ENCODE measurements at regions not wholly inside any gene's neighbourhood (a gene's known extent, or its start where the extent isn't known, plus 50 kb on each side); places are given as distances from the start of the nearest gene placed in this dataset.
A peak's percentile ranks its signal among the peaks of the same experiment; 100 is the strongest.

DNA sequence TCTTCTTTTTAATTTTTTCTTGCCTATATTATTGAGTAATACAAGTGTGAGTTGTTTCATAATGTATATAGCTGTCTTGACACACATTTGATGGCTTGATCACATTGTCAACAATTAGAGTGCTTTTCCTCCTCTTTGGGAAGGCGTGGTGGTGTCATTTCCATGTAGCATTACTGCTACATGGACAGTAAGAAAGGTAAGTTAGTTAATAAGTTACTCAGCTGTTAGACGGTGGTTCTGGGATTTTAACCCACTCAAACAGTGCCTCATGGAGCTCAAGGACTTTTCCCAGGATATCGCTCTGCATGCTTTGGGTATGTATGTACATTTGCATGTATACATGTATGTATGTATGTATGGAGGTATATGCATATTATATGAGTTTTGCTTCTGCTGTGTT is 94.6 kb downstream of the HAPSTR1 start:
- DNase-seq (ENCODE audit: low read depth): no peak

DNA sequence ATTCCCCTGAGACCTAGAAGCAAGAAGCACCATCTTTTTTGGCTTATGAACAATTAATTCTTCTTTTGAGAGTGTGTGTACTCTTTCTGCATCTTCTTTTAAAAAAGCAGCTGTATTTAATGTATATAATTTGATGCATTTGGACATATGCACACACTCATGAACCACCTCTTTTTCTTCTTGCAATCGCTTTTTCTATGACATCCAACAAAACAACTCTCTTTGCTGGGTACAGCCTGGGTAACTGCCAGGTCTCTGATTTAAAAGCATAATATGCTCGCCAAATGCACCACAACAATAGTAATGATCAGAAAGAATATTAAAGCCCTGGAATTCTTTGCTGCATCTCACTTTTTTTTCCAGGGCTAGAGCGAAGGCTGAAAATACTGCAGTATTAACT is 97.3 kb downstream of the HAPSTR1 start:
- no peak for DNase-seq (ENCODE audit: low read depth)

DNA sequence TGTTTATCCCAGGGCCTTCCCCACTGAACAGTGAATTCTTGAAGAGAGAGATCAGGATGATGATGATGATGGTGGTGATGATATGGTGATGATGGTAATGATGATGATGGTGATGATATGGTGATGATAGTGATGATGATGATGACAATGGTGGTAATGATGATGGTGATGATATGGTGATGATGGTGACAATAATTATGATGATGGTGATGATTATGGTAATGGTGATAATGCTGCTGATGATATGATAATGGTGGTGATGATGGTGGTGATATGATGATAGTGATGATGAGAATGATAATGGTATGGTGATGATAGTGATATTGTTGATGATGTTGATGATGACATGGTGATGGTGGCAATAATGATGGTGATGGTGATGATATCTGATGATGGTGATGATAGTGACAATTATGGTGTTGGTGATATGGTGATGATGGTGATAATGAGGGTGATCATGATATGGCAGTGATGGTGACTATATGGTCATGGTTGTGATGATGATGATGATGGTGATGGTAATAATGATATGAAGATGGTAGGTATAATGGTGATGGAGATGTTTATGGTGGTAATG is 99.9 kb downstream of the HAPSTR1 start:
- no peak for DNase-seq (ENCODE audit: low read depth)

DNA sequence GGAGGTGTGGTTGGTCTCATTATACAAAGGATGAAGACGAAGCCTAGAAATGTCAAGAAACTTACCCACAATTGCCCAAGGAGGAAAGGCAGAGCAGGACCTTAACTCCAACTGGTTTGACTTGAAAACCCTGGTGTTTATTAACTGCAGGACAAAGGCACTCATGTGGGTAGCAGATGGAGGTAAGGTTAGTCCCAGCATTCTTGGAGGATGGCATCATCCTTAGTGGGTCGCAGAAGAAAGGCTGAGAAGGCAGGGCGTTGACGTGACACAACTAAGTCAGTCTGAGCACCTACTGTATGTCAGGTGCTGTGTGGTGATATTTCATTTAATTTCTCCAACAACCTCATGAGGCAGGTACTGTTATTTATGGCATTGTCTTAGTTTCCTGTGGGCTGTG is 101.3 kb downstream of the HAPSTR1 start:
- DNase-seq (ENCODE audit: low read depth): peak; percentile 27

DNA sequence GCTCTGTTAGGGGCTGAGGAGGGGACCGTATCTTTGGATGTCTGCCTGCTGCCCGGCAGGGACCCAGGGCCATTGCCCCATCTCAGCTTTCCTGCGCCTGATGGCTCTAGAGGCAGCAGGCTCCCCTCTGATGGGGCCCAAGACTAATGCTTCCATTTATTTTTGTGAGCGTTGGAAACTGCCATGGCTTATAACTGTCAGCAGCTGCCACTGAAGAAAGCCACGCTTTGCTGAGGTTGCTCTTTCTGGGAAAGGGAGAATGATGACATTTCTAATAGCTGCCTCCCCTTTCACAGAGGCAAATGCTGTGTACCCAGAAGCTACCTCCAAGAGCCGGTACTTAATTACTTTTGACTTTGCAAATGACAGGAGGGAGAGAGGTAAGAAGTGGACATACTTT is 103.8 kb downstream of the HAPSTR1 start:
- no peak for DNase-seq (ENCODE audit: low read depth)

DNA sequence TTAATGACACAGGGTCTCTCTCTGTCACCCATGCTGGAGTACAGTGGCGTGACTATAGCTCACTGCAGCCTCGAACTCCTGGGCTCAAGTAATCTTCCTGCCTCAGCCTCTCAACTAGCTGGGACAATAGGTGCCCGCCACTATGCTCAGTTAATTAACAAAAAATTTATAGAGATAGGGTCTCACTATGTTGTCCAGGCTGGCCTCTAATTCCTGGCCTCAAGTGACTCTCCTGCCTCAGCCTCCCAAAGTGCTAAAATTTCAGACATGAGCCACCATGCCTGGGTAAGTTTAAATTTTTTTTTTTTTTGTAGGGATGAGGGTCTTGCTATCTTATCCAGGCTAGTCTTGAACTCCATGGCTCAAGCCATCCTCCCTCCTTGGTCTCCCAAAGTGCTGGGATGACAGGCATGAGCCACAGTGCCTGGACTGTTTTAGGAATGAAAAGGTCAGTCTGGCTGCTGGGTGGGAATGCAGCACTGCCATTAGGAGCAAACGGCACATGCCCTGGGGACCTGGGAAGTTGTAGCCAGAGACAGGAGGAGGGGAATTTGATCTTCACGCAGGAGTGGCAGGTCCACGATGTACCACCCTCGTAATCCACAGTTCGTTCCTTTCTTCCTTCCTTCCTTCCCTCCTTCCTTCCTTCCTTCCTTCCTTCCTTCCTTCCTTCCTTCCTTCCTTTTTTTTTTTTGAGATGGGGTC is 106.7 kb downstream of the HAPSTR1 start:
- DNase-seq (ENCODE audit: low read depth): no peak

DNA sequence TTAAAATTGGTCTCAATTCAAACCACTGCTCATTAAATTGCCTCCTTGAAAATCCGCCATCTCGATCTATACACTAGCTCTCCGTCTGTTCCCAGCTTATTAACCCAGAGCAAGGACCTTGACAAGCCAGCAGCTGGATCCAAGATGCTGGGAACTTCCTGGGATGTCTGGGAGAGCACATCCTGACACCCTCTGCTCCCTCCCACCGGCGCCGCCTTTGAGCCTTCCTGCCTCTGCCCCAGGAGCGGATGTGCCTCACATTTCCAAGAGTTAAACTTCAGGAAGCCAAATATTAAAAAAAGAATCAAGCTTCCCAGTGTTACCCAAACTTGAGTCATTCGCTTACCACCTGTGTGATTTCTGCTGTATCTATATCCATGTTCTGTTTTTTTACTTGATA is 107.9 kb downstream of the HAPSTR1 start:
- no peak for DNase-seq (ENCODE audit: low read depth)

DNA sequence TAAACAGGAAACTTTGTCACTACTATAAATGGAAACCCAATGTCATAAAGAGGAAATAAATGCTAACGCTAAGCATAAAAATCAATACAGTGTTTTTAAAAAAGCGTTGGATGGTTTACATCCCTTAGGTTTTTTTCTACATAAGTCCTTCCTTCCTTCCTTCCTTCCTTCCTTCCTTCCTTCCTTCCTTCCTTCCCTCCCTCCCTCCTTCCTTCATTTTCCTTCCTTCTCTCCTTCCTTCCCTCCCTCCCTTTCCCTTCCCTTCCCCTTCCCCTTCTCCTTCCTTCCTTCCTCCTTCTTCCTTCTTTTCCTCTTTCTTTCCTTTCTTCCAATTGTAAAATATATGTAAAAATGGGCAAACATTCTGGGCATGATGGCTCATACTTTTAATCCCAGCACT is 108.3 kb downstream of the HAPSTR1 start:
- DNase-seq (ENCODE audit: low read depth): no peak

DNA sequence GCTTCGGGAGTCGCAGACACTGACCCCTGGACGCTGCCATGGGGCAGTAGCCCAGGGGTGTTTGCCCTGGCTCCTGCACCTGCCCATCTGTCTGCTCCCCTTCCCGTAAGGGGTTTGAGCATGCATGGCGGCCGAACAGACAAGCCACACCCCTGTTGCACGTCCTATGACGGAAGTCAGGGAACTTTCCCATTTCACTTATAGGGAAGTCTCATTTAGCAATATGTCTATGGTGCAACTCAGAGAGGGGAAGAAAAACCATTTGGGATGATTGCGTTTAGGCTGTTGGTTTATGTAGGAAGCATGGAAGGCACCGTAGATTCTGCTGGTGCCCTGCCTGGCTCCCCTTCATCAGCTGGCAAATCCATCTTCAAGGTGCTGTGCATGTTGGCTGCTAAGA is 112.5 kb downstream of the HAPSTR1 start:
- no peak for DNase-seq (ENCODE audit: low read depth)

DNA sequence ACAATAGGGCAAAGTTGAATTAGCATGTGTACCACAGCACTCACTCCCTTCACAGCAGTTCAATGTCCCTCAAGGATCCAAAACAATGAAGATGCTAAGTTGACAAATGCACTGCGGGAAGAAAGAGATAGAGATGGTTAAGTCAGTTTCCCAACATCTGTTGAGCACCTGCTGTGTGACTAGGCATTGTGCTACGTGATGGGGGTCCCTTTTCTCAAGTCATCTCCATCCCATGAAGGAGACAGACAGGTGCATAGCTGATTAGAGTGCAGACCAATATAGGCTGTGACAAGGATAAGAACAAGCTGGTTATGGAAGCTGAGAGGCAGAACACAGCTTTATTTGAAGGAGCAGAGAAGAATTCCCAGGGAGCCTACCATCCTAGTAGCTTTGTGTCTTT is 114.2 kb downstream of the HAPSTR1 start:
- DNase-seq (ENCODE audit: low read depth): no peak

DNA sequence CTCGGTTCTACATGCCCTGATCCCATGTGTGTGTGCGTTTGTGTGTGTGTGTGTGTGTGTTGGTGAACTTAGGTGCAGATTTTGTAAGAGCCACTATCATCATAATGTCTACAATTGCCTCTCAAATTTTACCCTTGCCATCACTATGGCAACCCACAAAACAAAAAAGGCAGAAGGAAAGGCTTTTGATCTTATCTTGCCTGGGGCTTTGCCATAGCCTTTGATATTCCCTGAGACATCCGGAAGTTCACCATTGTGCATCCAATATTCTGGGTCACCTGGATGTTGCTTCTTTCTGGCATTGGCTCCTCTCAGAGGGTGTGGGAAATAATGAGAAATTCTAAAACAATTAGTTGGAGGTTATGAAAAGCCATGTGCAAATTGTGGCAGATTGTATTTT is 114.7 kb downstream of the HAPSTR1 start:
- DNase-seq (ENCODE audit: low read depth): no peak

DNA sequence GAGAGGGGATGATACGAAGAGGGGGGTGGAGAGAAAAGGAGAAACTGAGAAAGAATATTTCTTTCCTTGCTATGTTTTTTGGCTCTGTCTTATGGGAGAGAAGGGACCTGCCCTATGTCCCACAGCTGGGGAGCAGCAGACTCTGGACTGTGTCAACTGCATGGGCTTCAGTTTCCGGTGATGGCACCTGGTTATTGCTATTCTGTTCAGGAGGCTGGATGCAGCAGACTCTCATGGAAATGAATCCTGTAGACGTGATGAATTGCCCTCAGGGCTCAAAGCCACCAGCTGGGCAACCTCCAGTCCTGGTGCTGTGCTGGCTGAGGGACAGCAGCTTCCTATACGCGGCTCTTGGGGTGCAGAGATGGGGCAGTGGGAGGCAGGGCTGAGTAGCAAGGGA is 121.2 kb downstream of the HAPSTR1 start:
- no peak for DNase-seq (ENCODE audit: low read depth)

DNA sequence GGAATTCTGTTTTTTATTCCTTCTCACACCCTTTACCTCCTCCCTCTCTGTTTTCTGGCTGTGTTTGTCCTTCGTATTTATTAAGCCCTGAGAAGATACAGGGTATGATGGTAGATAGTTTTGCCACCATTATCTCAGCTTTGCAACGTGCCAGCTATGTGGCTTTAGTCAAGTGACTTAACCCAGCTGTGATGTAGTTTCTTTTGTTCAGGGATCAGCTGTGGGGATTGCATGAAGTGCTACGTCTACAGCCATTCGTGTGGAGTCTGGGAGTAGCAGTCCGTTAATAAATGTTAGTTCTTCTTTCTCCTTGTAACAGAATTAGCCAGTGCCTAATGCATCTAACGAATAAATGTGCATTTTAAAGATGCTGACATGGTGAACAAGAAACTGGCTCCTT is 128.4 kb downstream of the HAPSTR1 start:
- DNase-seq (ENCODE audit: low read depth): no peak

DNA sequence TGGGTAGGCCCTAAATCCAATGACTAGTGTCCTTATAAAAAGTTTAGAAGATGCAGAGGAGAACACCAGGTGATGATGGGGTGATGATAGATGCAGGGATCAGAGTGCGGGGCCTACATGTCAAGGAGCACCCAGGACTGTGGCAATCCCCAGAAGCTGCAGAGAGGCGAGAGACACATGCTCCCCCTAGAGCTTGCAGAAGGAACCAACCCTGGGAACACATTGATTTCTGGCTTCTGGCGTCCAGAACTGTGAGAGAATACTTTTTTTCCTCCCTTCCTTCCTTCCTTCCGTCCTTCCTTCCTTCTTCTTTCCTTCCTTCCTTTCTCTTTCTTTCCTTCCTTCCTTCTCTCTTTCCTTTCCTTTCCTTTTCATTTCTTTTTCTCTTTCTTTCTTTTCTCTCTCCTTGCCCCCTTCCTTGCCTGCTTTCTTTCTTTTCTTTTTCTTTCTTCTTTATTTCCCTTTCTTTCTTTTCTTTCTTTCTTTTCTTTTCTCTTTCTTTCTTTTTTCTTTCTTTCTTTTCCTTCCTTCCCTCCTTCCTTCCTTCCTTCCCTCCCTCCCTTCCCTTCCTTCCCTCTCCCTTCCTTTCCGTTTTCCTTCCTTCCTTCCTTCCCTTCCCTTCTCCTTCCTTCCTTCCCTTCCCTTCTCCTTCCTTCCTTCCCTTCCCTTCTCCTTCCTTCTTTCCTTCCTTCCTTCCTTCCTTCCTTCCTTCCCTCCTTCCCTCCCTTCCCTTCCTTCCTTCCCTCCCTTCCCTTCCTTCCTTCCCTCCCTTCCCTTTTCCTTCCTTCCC is 134.3 kb downstream of the HAPSTR1 start:
- DNase-seq (ENCODE audit: low read depth): no peak

DNA sequence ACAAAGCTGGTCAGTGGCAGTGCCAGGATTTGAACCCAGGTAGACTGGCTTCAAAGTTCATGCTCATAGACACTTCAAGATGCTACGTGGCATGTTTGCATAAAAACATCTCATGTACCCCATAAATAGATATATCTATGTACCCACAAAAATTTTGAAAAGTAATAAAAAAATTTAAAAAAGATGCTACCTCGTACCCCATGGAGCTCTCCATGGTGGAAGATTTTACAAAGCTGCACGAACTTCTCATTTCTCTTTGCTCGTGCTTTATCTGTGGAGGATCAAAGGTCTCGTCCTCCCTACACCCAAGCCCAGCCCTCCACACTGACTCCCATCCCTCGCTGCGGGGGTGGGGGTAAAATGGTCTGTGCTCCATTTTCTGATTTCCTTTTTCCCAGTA is 135.5 kb downstream of the HAPSTR1 start:
- DNase-seq (ENCODE audit: low read depth): no peak

DNA sequence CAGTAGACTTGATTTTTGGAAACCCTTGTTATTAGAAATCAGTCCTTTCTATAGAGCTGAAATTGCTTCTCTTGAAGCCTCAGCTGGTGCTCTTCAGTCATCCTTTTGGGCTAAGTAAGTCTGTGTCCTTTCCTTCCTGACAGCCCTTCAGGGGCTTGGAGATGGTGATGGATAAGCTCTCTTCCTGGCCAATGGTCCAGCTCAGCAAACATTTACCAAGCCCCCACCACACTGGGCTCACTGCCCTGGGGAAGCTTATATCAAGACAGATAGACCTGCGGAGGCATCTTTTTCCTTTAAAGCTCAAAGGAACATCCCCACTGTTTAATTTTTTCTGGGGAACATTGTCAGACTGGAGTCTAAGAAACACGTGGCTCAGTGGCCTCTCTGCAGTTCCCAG is 139.6 kb downstream of the HAPSTR1 start:
- no peak for DNase-seq (ENCODE audit: low read depth)

DNA sequence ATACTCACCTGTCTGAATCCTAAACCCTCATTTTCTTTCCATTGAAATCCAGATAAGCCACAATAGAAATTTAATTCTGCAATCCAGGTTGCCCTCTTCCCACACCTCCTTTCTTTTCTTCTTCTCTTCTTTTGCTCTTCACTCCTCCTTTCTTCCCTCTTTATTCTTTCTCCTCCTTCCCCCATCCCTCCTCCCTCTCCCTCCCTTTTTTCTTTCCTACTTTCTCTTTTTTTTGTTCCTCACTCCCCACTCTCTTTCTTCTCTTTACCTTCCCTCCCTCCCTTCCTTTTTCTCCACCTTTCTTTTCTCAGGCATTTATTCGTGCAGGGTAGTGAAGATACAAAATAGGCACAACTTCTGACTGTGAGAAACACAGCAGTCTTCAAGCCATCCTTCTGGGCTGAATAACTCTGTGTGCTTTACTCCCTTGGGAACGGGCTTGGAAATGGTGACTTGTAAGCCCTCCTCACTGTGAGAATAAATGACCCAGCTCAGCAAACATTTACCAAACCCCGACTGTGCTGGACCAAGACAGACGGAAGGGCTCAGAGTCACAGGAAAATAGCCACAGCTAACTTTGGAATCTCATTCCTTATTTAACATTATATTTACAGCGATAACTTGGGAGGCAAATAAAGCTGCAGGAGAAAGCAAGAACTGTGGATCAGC is 140.8 kb downstream of the HAPSTR1 start:
- DNase-seq (ENCODE audit: low read depth): no peak

DNA sequence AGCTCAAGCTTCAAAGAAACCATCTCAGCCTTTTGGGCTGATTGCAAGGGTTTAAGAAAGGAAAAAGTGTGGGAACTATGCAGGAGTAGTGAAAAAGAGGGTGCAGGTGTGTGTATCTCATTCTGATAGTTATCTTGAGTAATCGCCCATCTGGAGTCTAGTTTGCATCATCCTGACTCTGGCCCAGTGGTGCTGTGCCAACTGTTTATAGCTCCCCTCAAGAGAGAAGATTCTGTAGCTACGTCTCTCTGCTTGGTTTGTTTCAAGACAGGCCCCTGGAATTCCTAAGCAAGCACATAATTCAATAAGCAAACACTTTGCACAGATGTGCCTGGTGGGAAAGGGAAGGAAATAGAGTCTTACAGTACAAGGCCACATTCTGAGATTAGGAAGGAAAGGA is 144.4 kb downstream of the HAPSTR1 start:
- DNase-seq (ENCODE audit: low read depth): no peak

DNA sequence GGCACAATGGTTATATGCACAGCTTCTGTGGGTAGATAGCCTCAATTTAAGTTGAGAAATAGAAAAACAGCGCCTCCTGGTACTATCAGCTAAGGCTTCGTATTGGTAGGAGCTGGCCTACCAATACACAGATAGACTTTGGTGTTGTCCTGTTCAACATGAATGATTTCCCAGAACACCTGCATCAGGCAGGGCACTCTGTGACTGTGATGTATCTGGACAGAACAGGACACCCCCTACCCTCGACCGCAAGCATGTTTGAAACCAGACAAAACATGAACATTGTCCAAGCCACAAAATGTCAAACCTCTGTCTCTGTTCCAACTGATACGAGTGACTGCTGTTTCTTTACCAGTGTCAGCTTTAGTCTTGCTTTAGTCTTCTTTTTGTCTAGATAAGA is 144.9 kb downstream of the HAPSTR1 start:
- no peak for DNase-seq (ENCODE audit: low read depth)

DNA sequence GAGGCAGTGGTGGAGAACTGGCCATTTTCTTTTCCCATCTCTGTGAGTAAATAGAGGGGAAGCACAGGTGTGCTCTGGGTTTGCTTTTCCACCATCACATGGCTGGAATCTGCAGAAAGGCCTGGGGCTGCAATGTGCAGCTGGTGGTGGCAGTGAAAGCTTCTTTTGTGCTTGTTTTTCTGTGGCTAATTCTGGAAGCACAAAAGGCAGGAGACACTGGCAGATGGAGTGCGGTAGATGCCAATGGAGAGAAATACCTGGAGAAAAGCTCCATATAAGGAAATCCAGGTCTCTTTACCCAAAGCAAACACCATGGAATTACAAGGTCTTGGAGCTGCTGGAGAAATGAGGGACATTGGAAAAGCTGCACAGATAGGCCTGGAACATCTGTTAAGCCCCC is 146.9 kb downstream of the HAPSTR1 start:
- no peak for DNase-seq (ENCODE audit: low read depth)

DNA sequence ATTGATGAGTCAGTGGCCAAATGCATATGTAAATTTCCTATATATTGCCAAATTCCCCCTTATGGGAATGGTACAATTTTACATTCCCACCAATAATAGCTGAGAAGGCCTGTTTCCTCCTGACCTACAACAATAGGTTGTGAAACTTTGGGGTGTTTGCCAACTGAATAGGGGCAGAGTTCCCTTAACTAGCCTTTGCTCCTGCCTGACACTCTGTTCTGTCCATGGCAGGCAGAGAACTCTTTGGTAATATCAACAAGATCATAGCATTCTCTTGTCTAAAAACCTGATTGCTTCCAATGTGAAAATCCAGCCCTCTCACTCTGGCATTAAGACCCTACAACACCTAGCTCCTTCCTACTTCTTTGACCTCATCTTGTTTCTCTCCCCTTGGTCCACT is 149.7 kb downstream of the HAPSTR1 start:
- no peak for DNase-seq (ENCODE audit: low read depth)

DNA sequence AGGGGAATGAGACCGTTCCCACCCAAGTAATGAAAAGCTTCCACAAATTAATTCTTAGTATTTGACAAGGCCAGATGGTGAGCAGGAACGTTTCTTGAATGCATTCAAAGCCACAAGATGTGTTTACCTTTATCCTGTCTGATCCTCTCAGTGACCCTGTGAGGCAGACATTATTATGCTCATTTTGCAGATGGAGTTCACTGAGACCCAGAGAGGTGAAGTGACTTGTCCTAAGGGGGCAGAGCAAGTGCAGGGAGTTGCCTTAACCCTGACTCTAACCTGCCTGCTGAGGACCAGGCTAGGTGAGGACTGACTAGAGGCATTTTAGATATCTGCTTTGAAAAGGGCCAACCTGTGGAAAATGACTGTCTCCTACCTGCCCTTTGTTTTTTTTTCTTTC is 156.7 kb downstream of the HAPSTR1 start:
- no peak for DNase-seq (ENCODE audit: low read depth)

DNA sequence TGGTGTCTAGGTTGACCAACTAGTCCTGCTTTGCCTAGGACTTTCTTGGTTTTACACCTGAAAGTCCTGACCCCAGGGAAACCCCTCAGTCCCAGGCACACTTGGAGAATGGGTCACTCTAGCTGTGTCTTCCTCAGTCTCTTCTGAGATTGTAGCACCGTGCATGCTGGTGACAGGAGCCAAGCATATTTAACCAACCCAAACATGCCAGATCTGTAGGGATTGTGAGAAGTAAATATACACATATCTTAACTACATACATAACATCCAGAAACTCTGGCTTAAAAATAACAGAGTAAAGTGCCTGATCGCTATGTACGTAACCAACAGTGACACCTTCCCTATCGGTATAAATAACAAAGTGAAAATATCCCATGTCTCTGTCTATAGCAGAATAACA is 158.1 kb downstream of the HAPSTR1 start:
- DNase-seq (ENCODE audit: low read depth): no peak
